H4 (cell line): ENCODE measurements at regions not wholly inside any gene's neighbourhood (a gene's known extent, or its start where the extent isn't known, plus 50 kb on each side); places are given as distances from the start of the nearest gene placed in this dataset.
"Not testable (repeated sequence)": the region's sequence is repeated elsewhere in the genome, so short reads cannot be mapped to it uniquely, and the experiment has no call there.

Source experiments
- DNase-seq: peaks from one replicate; pipeline ENCODE4 v3.0.0-alpha.2; 2015; ENCODE audit warnings: low spot score

- no peak for DNase-seq
Measured at GRCh38 chr2:109690822-109691541, 76.8 kb downstream of the SOWAHC start.

DNA sequence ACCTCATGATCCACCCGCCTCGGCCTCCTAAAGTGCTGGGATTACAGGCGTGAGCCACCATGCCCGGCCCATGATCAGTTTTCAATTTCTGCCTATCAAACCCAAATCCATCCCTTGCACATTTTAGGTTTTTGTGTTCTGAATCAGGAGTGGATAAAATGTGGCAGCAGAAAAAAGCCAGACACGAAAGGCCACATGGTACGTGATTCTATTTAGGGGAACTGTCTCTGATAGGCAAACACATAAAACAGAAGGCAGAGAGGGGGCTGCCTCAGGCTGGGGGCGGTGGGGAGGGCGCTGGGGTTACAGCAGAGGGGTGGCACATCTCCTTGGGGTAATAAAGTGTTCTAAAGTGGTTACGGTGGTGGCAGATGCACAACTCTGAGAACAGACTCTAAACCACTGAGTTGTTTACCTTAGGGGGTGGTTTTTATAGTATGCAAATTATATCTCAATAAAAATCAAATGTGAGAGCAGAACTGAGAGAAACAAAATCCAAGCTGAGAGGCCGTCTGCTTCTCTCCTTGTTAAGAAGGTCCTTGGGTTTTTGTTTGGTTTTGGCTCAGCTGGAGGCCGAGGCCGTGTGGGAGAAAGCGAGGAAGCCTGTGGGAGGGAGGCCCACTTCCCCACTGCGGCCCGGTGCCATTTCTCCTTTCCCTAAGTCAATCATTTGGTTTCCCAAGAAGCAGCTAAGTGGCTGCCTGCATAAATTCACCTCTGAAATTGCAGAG lies 78.0 kb downstream of the SOWAHC start:
- no peak for DNase-seq

DNA sequence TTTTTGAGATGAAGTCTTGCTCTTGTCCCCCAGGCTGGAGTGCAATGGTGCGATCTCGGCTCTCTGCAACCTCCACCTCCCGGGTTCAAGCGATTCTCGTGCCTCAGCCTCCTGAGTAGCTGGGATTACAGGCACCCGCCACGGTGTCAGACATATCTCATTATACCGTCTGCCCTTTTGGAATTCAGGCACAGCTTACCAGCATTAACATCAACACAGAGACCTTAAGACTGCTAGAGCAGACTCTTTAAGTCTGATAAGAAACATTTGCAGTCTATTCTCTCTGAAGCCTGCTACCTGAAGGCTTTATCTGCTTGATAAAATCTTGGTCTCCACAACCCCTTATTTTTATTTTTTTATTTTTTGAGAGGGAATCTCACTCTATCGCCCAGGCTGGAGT lies 78.7 kb downstream of the SOWAHC start:
- not testable (repeated sequence) for DNase-seq

- DNase-seq: not testable (repeated sequence)
Measured at GRCh38 chr2:109693292-109693691, 79.1 kb downstream of the SOWAHC start.

DNA sequence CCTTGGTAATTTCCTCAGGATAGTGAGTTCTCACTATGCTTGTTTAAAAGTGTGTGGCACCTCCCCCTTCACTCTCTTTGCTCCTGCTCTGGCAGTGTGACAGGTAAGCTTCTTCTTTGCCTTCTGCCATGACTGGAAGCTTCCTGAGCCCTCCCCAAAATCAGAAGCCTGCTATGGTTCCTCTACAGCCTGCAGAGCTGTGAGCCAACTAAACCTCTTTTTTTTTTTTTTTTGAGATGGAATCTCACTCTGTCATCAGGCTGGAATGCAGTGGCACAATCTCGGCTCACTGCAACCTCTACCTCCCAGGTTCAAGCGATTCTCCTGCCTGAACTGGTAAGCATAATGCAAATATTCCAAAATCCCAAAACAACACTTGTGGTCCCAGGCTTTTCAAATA lies 80.0 kb downstream of the SOWAHC start:
- no peak for DNase-seq

- no peak for DNase-seq
Measured at GRCh38 chr2:109695290-109695689, 81.1 kb downstream of the SOWAHC start.

DNA sequence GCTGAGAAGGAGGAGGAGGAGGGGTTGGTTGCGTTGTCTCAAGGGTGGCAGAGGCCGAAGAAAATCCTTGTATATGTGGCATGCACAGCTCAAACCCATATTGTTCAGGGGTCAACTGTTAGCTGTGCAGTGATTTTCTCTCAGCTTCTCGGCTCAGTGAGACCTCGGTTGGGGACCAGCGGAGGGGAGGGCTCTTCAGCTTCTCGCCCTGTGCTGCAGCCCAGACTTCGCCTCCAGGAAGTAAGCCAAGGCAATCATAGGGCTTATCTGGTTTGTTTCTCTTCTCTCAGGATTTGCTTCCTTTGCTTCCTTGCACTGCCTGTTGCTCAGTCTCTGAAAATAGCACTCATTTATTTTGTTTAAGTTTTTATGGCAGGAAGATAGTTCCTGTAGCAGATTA lies 85.5 kb downstream of the SOWAHC start:
- no peak for DNase-seq

- no peak for DNase-seq
Measured at GRCh38 chr2:109700680-109701274, 86.6 kb downstream of the SOWAHC start.

- no peak for DNase-seq
Measured at GRCh38 chr2:109701362-109701761, 87.2 kb downstream of the SOWAHC start.

DNA sequence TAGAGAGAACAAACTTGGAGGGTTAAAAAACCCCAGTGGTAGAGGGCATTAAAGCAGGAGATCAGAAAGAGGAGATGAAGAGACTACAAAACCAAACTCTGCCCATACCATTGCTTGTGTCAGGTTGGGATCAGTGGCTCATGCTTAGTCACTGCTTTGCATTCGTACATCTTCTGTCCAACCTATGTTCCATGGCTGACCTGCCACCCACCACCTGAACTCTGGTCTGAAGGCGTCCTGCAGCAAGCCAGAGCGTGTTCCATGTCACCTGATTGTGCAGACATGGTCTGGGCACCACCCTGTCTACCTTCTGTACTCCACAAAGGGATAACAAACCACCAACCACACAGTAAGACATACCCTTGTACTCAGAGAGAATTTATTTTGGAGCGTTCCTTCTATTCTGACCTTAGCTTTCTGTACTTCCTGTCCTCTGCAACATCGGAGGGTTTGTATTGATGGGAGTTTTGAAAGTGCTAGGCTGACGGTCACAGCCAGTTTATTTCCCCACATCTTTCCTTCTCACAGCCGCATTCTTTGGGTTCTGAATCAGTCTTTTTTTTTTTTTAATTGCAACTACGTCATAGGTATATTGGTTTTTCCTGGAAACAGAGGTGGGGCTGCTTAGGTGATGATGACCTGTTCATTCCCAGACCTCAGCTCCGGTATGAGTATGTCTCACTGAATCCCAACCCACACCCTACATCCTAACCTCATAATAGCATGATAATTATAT lies 88.3 kb downstream of the SOWAHC start:
- peak; percentile 78 for DNase-seq

DNA sequence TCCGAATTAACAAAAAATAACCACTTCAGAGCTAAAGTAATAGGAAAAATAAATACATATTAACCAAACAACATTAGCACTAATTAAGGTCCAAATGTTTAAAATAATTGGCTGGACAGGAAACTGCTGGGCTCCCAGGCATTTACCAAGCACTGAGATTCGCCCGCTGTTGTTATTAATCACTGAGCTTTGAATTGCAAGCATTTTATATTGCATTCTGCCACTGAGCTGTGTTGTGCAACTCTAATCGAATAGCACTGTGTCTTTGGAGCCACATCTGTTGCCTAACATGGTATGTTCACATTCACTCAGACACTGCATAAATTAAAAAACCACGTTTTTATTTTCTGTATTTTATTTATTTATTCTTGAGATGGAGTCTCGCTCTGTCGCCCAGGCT lies 88.9 kb downstream of the SOWAHC start:
- peak; percentile 30 for DNase-seq

DNA sequence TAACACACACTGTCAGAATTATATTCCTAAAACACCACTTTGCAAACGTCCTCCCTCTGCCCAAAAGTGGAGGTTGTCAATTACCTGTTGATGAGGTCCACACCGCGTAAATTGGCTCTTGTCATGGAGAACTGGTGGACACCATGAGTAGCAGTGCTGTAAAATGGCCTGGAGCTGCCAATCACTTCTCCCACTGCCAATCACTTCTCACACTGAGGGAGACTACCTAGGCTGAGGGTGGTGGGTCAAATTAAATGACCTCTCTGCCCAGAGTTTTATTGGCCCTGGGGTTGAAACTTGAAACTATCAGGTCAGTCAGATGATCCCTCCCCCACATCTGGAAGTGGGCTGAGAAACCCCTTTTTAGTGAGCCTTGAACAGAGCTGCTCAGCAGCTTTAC lies 89.6 kb downstream of the SOWAHC start:
- no peak for DNase-seq

GRCh38 chr2:109707281-109708147 lies 86.6 kb upstream of the RGPD5 start:
- DNase-seq: no peak

- no peak for DNase-seq
Measured at GRCh38 chr2:109710505-109711229, 83.4 kb upstream of the RGPD5 start.

DNA sequence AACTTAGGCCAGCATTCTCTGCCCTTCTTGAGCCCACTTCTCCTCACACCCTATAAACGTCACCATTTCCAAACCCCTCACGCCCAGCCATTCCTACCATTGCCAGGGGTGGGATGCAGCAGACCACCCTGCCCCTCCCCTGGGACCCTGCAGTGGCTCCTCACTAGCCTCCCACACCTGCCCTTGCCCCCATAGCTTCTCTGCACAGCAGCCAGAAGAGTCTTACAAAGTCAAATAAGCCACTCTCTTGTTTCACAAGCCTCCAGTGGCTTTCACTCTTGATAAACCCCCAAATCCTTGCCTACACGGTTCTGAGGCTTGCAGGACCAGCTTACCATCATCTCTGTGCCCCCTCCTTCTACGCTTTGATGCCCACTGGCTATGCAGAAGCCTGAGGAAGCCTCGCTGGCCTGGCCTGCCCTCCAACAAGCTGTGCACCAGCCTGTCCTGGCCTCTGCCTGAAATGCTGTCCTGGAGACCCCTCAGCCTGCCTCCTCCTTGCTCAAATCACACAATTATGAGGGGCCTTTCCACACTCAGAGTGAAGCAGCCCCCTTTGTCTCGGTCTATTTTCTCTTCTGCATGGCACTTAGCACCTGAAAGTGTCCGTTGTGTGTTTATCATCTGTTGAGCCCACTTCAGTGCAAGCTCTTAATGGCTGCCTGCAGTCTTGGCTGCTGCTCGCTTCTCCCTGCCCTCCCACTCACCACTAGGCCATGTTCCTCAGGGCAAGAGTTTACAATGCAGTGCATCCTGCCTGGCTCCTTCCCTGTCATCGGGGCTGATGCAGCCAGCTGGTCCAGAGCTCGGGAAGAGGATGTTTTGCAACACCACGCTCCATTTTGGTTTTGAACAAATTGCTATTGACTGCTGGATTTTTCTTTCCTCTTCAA lies 82.6 kb upstream of the RGPD5 start:
- no peak for DNase-seq

GRCh38 chr2:109712123-109712449 lies 82.0 kb upstream of the RGPD5 start:
- no peak for DNase-seq

DNA sequence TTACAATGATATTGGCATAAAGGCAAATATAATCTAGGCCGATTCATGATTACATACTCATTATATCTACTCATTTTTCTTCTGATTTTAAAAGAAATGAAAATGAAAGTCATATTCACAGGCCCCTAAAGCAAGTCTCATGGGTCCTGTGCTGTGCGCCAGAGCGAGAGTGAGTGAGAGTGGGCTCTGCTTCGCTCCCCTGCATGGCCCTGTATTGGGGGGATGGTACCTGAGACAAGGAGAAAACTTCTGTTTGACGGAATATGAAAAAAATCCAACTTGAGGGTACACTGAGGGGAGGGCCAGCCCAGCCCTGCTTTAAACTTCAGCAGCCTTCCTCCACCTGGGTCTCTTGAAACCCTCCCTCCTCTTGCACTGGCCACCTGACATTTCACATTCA lies 81.4 kb upstream of the RGPD5 start:
- no peak for DNase-seq

GRCh38 chr2:109715313-109715805 lies 78.7 kb upstream of the RGPD5 start:
- no peak for DNase-seq

DNA sequence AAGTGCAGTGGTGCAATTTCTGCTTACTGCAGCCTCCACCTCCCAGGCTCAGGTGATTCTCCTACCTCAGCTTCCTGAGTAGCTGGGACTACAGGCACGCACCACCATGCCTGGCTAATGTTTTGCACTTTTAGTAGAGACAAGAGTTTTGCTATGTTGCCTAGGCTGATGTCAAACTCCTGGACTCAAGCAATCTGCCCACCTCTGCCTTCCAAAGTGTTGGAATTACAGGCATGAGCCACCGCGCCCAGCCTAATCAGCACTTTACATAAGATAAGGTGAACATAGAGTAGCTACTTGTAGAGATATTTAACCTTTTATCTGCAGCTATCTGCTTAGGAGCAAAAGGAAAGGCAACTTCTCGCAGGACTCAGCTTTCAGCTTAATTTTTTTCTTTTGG lies 77.5 kb upstream of the RGPD5 start:
- not testable (repeated sequence) for DNase-seq

DNA sequence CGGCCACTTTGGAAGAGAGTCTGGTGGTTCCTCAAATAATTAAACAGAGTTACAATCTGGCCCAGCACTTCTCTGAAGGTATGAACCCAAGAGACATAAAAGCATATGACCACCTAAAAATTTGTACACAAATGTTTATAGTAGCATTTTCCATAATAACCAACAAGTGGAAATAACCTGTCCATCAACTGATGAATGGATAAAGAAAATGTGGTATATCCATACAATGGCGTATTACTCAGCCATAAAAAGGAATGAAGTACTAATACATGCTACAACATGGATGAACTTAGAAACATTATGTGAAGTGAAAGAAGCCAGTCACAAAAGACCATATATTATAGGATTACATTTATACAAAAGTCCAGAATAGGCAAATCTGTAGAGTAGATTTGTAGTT lies 76.0 kb upstream of the RGPD5 start:
- DNase-seq: no peak
